ENCODE measurements at regions not wholly inside any gene's neighbourhood (a gene's known extent, or its start where the extent isn't known, plus 50 kb on each side); places are given as distances from the start of the nearest gene placed in this dataset.
A peak's percentile ranks its signal among the peaks of the same experiment; 100 is the strongest.

DNA sequence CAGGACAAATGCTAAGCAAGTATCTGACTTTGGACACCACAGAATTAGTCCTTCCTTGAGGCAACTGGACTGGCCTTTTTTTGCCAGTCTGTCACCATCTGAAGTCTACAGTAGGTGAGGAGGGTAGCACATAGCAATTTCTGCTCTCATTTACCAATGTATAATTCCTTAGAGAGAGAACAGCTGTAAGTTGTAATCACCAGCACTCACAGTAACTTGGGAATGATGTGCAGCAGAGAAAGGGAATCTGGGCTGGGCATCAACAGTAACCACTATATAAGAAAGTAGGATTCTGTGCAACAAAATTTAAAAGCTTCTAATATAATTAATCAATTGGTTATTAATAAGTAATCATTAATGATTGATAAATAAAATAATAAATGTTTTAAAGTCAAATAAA lies 86.3 kb upstream of the FAT3 start:
- Mint-ChIP-seq H3K9me3 (peaks cover 6 to 12% of the 10 kb centered on the region in 2 donors), H3K4me3 (no peak overlapping the region), H3K27me3 (ENCODE audit: low read depth in 2 of 2) (no peaks in the 10 kb centered on the region), H3K4me1 (no peaks in the 10 kb centered on the region), H3K36me3 (no peaks in the 10 kb centered on the region), H3K27ac (no peak overlapping the region)
- ATAC-seq: no peak
- H3K4me3 ChIP-seq (ENCODE audit: low read length): no peak overlapping the region
- H3K9me3 ChIP-seq (ENCODE audit: control insufficient read depth, insufficient read depth, low read length): no peaks in the 10 kb centered on the region
- H3K27me3 ChIP-seq (ENCODE audit: control insufficient read depth, insufficient read depth, low read length): no peaks in the 10 kb centered on the region
- no peak for DNase-seq
- no peak overlapping the region for H3K27ac ChIP-seq (ENCODE audit: low read length)
- H3K4me1 ChIP-seq (ENCODE audit: control insufficient read depth, insufficient read depth, low read length): no peaks in the 10 kb centered on the region
- intact Hi-C loops (cut with micrococcal nuclease): no loop called here
- TF ChIP-seq, protein P1, sequence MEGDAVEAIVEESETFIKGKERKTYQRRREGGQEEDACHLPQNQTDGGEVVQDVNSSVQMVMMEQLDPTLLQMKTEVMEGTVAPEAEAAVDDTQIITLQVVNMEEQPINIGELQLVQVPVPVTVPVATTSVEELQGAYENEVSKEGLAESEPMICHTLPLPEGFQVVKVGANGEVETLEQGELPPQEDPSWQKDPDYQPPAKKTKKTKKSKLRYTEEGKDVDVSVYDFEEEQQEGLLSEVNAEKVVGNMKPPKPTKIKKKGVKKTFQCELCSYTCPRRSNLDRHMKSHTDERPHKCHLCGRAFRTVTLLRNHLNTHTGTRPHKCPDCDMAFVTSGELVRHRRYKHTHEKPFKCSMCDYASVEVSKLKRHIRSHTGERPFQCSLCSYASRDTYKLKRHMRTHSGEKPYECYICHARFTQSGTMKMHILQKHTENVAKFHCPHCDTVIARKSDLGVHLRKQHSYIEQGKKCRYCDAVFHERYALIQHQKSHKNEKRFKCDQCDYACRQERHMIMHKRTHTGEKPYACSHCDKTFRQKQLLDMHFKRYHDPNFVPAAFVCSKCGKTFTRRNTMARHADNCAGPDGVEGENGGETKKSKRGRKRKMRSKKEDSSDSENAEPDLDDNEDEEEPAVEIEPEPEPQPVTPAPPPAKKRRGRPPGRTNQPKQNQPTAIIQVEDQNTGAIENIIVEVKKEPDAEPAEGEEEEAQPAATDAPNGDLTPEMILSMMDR (IDR thresholded peaks at IDR 0.05): no peak
- no peaks in the 10 kb centered on the region for H3K36me3 ChIP-seq (ENCODE audit: control insufficient read depth, insufficient read depth, low read length)

DNA sequence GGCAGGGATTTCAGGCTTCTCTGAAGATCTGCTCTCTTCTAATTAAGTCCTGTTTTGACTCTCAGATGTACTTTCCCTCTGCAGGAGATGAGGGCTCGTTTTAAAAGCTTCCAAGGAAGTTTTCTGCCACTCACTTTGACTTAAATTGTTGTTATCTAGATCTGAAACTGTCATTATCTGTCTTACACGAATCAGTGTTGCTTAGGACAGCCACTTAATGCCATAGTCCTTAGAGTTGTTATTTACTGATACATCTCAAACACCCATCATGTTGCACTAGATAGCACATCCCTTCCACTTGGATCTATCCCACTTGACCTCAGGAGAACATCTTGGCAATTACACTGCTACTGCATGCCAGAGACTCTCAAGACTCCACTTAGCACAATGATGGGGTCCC lies 86.9 kb upstream of the FAT3 start:
- no peaks in the 10 kb centered on the region for H3K27me3 Mint-ChIP-seq (ENCODE audit: low read depth in 2 of 2)
- H3K4me3 Mint-ChIP-seq: no peak overlapping the region
- ATAC-seq: no peak
- no peak overlapping the region for H3K27ac Mint-ChIP-seq
- intact Hi-C loops (cut with micrococcal nuclease): no loop called here
- no peak overlapping the region for H3K4me3 ChIP-seq (ENCODE audit: low read length)
- no peaks in the 10 kb centered on the region for H3K4me1 Mint-ChIP-seq
- no peaks in the 10 kb centered on the region for H3K36me3 ChIP-seq (ENCODE audit: control insufficient read depth, insufficient read depth, low read length)
- no peak for DNase-seq
- H3K27me3 ChIP-seq (ENCODE audit: control insufficient read depth, insufficient read depth, low read length): no peaks in the 10 kb centered on the region
- peaks cover 2 to 8% of the 10 kb centered on the region in 2 donors for H3K9me3 Mint-ChIP-seq
- H3K9me3 ChIP-seq (ENCODE audit: control insufficient read depth, insufficient read depth, low read length): no peaks in the 10 kb centered on the region
- H3K36me3 Mint-ChIP-seq: no peaks in the 10 kb centered on the region
- no peaks in the 10 kb centered on the region for H3K4me1 ChIP-seq (ENCODE audit: control insufficient read depth, insufficient read depth, low read length)
- no peak overlapping the region for H3K27ac ChIP-seq (ENCODE audit: low read length)
- 19% methylated on average over 2 of the region's 2 CpGs for WGBS (ENCODE audit: insufficient coverage)
- TF ChIP-seq, protein P1 (IDR thresholded peaks at IDR 0.05): no peak

DNA sequence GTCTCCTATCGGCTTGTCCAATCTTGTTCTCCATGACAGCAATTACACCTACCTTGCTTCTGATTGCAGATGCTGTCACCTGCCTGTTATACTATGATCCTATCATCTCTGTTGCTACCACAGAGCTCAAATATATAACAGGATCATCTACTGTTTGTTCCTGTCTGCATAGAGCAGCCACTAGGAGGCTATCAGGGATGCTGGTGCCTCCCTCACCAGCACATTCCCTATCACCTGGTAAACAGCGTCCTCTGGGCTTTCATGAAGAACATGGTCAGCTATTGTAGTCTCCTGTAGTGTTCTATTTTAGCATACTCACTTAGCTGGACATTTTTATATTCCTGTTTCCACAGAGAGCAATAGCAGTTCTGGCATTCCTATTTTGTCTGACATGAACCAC lies 87.8 kb upstream of the FAT3 start:
- Mint-ChIP-seq H3K4me3 (no peak overlapping the region), H3K9me3 (peaks cover 2 to 10% of the 10 kb centered on the region in 2 donors), H3K4me1 (no peaks in the 10 kb centered on the region), H3K27me3 (ENCODE audit: low read depth in 2 of 2) (no peaks in the 10 kb centered on the region), H3K36me3 (no peaks in the 10 kb centered on the region), H3K27ac (no peak overlapping the region)
- H3K4me3 ChIP-seq (ENCODE audit: low read length): no peak overlapping the region
- 58% methylated on average over 2 of the region's 2 CpGs for WGBS (ENCODE audit: insufficient coverage)
- no peaks in the 10 kb centered on the region for H3K27me3 ChIP-seq (ENCODE audit: control insufficient read depth, insufficient read depth, low read length)
- ATAC-seq (peak in 1 of 3 donors; percentile 27), DNase-seq (no peak)
- no peaks in the 10 kb centered on the region for H3K4me1 ChIP-seq (ENCODE audit: control insufficient read depth, insufficient read depth, low read length)
- intact Hi-C loops (cut with micrococcal nuclease): no loop called here
- no peak overlapping the region for H3K27ac ChIP-seq (ENCODE audit: low read length)
- TF ChIP-seq, protein P1 (IDR thresholded peaks at IDR 0.05): no peak
- no peaks in the 10 kb centered on the region for H3K36me3 ChIP-seq (ENCODE audit: control insufficient read depth, insufficient read depth, low read length)
- no peaks in the 10 kb centered on the region for H3K9me3 ChIP-seq (ENCODE audit: control insufficient read depth, insufficient read depth, low read length)

DNA sequence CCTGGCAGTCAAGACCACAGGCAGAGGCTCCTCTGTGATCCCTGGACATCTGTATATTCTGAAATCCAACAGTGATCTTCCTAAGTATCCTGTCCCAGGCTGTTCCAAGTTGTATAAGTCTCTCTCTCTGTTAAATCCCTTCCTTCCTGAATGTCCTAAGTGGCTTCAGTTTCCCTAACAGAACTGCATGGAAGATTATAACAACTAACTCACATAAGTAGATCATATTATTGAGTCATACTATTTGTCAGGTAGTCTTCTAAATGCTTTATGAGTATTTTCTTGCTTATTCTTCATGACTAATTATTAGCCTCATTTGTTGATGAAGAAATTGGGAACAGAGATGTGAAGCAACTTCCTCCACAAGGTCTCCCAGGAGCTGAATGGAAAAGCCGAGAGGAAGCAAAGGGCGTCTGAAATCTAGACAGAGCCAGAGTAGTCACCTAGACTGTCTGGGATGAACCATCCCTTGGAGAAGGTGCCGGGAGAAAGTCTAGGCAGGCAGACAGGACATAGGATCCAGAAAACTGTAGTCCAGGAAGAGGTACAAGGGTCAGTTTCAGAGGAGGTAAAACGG lies 93.2 kb upstream of the FAT3 start:
- Mint-ChIP-seq H3K9me3 (peaks cover 7 to 17% of the 10 kb centered on the region in 2 donors), H3K4me3 (no peak overlapping the region), H3K36me3 (no peaks in the 10 kb centered on the region), H3K4me1 (no peaks in the 10 kb centered on the region), H3K27ac (no peak overlapping the region), H3K27me3 (ENCODE audit: low read depth in 2 of 2) (no peaks in the 10 kb centered on the region)
- no peaks in the 10 kb centered on the region for H3K4me1 ChIP-seq (ENCODE audit: control insufficient read depth, insufficient read depth, low read length)
- no peaks in the 10 kb centered on the region for H3K9me3 ChIP-seq (ENCODE audit: control insufficient read depth, insufficient read depth, low read length)
- no peaks in the 10 kb centered on the region for H3K36me3 ChIP-seq (ENCODE audit: control insufficient read depth, insufficient read depth, low read length)
- ATAC-seq (no peak), DNase-seq (no peak)
- no peaks in the 10 kb centered on the region for H3K27me3 ChIP-seq (ENCODE audit: control insufficient read depth, insufficient read depth, low read length)
- no peak overlapping the region for H3K4me3 ChIP-seq (ENCODE audit: low read length)
- intact Hi-C loops (cut with micrococcal nuclease): no loop called here
- no peak overlapping the region for H3K27ac ChIP-seq (ENCODE audit: low read length)
- TF ChIP-seq, protein P1 (IDR thresholded peaks at IDR 0.05): no peak
- 83% methylated on average over 4 of the region's 4 CpGs for WGBS (ENCODE audit: insufficient coverage)

Measured in natural killer cell (primary cell).